GM21825 (cell line): ENCODE measurements at regions not wholly inside any gene's neighbourhood (a gene's known extent, or its start where the extent isn't known, plus 50 kb on each side); places are given as distances from the start of the nearest gene placed in this dataset.
"Not testable (repeated sequence)": the region's sequence is repeated elsewhere in the genome, so short reads cannot be mapped to it uniquely, and the experiment has no call there.

Experiments used
- ATAC-seq: cut with Tn5 transposase; IDR thresholded peaks from one replicate; pipeline ENCODE4 v1.9.1; 2021; ENCODE audit warnings: mild to moderate bottlenecking, moderate library complexity; ENCODE audit not compliant: unreplicated experiment

DNA sequence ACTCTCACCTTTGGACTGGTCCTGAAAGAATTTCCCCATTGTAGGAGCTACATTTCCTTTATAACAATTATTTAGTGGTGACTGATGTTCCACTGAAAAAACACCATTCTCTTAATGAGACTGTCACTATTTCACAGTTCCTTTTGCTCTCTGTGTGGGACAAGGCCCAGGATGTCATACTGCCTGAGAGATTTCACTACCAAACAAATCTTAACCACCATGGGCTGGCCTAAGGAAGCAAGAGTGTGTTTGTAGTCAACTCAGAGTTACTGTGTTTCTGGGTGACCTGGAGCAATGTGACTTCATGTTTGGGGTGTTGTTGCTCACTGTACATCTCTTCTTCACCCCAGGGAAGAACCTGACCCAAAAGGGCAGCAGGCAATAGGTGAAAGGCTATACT lies 50.1 kb upstream of the ZNF608 start:
- ATAC-seq = peak; percentile 53

DNA sequence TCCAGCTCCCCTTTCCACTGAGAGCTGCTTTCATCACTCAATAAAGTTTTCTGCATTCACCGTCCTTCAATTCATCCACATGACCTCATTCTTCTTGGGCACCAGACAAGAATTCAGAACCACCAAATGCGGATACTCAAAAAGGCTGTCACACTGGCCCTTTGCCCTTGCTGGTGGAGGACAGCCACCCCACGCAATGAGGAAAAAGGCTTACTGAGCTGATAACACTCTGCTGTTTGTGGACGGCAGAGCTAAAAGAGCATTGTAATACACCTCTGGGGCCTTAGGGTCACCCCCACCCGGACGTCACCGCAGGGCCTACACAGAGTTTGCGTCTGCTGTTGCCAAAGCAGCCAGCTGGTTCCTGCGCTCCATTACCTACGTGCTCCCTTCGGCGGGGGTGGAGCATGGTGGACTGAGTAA lies 51.2 kb upstream of the ZNF608 start:
- ATAC-seq = no peak

DNA sequence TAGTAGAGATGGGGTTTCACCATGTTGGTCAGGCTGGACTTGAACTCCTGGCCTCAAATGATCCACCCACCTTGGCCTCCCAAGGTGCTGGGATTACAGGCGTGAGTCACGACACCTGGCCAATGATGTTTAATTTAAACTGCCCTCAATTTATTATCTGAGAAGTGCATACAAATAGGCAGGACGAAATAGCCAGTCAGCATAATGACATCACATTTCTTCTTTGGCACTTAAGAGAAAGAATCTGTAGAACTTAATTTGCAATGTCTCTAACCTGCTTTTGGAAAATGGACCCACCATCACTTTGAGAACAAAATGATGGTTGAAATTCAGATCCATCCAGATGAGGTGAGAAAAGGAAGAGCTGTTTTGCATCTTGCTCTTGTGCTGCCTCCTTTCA lies 52.5 kb upstream of the ZNF608 start:
- ATAC-seq = no peak

DNA sequence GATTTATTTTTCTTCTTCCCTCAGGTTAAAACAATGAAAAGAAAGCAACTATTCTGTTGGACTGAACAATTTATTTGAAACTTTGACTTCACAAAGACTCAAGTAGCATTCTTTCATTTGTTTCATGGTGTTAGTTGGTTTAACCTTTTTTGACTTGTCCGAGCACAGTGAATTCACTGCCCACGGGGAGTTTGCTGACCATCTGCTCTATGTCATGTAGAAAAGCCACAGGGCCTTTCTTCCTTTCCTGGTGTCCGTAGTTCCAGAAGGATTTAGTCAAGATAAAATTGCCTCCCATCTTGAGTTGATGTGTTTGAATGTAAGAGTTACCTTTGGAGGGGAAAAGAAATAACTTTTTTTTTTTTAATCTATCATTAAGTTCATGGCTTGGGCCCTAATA lies 55.1 kb upstream of the ZNF608 start:
- no peak for ATAC-seq

DNA sequence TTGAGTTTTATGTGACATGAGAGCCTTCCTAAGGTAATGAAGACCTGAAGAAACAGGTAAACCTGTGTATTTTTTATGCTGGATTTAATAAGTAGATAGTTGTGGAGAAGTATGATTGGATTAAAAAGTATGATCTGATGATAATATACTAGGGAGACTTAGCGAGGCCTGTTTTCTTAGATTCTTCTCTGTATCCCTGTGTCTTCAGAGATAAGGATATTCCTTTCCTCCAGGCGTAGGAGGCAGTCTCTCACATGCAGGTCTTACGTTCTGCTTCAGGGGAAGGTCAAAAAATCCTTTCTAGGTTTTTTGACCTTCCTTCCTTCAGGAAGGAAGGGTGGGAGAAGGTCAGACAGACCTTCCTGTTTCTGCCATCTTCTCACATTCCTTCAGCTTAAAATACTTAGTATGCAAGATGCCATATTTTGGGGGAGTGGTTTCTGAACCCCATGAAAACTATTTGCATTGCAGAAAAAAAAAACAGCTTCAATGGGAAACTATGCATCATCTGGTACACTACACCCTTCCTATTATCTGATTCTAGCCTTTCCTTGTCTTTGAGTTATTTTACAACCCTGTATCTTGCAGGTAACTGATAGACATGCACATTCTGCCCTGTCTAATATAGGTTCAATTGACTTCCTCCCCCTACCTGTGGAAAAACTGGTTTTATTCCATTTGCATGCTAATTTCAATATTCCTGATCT lies 57.3 kb upstream of the ZNF608 start:
- ATAC-seq = no peak

DNA sequence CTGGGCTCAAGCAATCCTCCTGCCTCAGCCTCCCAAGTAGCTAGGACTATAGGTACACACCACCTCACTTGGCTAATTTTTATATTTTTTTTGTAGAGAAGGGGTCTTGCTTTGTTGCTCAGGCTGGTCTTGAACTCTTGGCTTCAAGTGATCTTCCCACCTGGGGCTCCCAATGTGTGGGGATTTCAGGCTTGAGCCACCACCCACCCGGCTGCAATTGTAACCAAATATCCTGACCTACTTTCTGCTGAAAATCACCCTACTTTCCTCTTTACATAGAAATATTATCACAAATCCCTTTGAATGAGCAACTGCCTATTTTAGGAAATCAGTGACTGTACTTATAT lies 59.6 kb upstream of the ZNF608 start:
- no peak for ATAC-seq

DNA sequence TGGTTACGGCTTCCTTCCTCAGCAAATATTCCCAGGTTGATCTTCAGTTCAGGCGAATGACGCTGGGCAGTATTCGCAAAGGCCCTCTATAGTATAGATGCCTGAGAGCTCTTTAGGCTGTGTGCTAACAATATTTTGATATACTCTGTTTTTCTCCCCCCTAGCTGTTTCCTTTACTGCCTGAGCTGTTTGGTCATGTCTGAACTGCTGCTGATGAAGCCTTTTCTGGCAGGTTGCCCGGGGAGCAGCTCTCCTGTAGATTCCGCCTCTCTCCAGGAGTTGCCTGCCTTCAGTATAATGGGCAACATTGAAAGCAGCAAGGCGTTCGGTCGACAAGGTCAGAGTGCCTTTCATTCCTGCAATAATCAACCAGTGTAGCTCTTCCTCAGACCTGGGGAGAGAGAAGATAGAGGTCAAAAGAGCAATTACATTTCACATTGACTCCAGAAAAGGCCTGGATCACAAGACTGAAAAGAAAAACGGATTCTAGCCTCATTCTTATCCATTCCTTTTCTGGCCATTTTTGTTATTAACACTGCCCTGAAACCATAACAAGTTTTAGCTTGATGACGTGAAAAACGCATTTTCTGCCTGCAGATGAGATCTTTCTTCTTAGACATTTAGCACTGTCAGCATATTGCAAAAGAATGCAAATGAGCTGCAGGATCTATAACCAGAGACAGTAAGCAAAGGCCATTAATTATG lies 60.1 kb upstream of the ZNF608 start:
- ATAC-seq = no peak

DNA sequence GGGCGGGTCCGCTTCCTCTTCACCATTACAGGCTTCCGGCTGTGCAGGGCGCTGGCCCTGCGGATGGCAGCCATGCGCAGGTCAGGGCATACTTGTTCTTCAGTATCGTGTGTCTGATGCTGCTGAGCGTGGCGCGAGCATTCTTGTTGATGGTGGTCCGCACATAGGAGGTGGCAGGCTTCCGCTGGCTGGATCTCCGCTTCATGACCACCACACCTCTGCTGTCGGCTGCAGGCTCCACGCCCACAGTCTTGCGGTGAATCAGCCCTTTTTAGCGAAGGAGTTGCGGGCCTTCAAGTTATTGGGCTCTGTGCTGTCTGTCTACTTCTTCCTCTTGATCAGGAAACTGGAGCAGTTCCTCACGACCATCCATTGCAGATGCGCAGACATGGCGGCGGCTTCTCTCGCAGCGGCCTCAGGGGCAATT lies 62.4 kb upstream of the ZNF608 start:
- ATAC-seq = no peak

DNA sequence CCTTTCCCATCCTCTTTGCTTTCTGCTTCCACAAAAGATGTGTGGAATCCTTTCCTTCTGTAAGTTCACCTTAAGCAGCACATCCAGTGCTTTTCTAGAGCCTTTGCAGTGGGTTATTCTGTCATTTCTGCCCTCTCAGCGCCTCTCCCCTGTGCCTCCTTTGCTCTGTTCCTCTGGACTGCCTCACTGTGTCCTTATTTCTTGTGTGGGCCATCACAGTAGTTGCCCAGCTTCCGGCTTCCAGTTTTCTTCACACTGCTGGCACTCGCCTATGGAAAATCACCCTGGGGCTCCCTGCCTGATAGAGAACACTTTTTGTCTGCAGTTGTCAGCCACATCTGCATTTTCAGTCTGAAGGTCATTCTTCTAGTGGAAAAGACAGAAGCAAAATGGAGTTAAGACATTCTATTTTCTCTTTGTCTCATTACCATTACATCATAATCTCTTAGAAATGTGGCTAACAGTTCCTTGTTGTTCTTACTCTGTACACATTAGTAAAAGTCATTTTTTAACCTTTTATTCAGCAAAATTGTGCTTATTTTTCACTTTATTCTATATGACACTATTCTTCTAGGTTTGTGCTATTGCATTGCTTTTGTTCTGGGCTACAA lies 64.1 kb upstream of the ZNF608 start:
- ATAC-seq = no peak

DNA sequence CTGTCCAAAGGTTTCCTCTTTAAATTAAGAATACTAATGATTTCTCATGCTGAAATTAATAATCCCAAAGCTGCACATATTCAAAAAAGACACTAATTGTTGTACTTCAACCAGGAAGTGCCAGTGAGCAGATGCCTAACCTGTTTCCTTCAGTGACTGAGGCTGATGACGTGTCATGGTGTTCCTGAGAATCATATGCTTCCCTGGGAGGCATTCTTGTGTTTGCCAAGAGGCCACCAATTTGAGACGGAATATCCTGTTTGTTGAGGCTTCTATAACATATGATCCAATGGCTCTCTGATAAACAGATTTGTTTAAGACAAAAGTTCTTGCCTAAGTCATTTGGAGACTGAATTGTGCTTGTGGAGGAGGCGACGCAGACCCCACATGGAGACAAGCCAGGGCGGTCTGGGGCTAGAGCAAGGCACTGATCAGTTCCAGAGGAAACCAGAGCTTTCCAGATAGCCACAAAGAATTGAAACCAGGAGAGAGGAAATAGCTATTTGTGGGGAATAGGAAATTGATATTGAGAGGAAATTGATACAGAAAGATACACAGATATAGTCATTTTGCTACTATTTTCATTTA lies 66.4 kb upstream of the ZNF608 start:
- ATAC-seq = no peak

DNA sequence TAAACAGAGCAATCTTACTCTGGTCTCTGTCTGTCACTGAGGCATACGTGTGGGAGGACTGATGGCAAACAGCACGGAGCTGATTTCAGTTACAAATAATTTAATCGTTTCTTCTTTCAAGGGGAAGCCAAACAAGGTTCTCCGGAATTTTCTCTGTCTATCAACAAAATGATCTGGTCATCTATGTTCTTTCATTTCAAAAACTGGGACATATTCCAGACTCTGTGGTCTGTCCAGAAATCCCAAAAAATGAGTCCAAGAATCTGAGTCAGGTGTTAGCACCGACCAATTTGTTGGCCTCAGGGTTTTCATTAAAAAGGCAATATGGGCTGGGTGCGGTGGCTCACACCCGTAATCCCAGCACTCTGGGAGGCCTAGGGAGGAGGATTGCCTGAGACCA lies 69.9 kb upstream of the ZNF608 start:
- ATAC-seq = no peak

DNA sequence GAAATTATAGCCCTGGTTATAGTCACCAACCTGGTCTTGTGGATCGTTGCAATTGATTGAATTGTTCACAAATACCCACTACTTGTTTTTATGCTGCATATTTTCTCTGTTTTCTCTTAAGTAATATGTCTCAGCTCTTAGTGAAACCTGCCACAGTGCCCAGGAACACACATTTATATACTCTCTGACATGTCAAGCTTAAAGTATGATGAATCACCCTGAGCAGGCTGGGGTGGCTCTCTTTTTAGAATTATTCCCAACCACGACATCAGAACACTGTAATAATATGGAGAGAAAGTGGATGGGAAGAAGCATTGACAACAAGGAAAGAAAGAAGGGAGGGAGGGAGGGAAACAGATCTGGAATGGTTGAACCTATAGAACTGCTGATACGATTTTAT lies 72.8 kb upstream of the ZNF608 start:
- no peak for ATAC-seq

DNA sequence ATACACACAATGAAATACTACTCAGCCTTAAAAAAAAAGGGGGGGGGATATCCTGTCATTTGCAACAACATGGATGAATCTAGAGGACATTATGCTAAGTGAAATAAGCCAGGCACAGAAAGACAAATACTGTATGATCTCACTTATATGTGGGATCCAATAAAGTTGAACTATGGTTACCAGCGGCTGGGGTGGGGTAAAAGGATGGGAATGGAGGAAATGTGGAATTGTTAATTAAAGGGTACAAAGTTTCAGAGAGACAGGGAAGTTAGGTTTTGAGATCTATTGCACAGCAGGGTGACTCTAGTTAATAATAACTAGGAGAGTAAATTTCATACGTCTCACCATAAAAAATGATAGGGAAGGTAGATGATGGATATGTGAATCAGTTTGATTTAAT lies 76.2 kb upstream of the ZNF608 start:
- no peak for ATAC-seq

DNA sequence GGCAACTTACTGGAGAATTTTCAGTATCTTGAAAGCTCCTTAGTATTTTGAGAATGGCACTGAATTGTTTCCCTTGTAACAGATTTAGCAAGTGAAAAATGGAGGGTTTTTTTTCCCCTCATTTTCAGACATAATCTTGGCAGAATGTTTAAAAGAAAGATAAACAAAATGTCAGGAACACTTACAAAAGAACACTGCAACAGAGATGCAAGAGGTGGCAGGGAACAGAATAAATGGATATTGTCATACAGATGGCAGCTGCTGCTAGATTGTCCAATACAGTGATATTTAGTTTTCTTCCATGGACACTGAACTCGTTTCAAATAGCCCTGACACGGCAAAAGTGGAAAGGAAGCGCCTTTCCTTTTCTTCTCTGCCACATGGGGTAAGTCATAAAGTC lies 76.9 kb upstream of the ZNF608 start:
- ATAC-seq = no peak

DNA sequence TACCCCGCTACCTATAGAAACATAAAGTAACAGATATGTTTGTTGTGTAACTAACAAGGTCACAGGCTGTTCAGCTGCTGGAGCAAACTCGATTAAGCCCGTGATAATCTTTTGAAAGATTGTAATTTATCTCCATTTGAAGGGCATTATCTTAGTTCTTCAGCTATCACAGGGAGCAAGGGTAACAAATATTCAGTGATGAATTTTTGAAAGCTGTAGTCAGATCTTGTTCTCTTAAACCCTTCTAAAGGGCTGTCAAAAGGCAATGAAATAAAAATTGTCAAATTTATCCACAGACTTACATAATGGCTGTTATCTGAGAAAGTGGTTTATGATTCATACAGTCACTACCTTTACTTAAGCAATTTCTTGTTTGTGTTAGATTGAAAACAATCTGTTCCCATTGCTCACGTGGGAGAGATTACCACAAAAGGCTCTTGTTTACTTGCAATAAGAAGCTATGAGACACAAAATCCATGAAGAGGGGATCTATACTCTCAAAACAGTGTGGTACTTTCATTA lies 78.3 kb upstream of the ZNF608 start:
- ATAC-seq = no peak

DNA sequence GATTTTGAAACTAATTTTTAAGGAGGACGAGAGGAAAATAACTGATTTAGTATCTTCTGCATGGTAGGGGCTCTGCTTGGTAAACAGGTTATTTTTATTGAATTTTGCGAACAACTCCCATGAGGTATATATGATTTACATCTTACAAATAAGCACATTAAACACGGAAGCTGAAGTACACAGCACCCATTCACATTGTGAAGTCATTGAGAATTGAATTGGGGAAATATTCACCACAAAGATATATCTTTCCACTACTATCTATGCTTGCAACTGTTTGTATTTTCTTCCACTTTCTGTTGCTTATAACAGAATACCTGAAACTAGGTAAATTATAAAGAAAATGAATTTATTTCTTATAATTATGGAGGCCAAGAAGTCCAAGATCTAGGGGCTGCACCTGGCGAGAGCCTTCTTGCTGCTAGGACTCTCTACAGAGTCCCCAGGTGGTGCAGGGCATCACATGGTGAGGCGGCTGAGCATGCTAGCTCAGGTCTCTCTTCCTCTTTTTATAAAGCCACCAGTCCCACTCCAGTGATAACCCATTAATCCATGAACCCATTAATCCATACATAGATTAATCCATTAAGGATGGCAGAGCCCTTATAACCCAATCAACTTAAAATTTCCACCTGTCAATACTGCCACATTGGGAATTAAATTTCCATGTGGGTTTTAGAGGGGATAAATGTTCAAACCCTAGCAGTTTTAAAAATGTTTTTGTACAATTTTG lies 79.0 kb upstream of the ZNF608 start:
- ATAC-seq = peak; percentile 90

DNA sequence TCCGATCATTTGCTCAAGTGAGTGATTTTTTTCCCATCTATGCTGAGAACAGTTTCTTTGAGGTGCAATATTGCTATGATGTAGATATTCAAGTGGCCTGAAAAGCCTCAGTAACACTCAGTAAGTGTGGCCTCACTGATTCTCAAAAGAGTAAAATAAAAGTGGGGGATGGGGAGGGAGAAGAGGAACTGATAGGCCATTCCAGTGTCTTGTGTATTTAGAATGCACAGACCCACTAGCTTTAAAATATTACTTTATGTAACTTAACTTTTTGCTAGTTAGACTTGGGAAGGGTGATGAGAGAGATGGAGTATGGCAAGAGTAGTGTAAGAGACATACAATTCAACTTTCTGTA lies 79.5 kb upstream of the ZNF608 start:
- no peak for ATAC-seq

DNA sequence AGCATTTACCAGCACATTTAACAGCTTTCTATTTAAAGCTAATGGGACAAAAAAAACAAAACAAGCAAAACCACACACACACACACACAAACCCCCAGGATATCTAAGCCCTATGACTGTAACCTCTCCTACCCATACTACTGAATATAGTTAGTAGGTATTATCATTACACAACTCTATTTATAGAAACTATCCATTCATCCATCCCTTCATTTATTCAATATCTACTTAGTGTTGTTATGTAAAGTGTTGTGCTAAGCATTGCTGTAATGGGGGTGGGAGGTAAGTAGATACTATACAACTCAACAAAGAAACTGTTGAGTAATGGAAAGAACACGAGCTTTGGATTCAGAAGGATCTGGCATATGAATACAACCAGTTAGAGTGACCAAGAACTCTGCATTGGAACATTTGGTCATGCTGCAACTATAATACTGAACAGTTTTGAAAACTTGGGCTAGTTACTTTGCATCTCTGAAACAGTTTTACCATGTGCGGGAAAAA lies 82.3 kb upstream of the ZNF608 start:
- ATAC-seq = no peak

DNA sequence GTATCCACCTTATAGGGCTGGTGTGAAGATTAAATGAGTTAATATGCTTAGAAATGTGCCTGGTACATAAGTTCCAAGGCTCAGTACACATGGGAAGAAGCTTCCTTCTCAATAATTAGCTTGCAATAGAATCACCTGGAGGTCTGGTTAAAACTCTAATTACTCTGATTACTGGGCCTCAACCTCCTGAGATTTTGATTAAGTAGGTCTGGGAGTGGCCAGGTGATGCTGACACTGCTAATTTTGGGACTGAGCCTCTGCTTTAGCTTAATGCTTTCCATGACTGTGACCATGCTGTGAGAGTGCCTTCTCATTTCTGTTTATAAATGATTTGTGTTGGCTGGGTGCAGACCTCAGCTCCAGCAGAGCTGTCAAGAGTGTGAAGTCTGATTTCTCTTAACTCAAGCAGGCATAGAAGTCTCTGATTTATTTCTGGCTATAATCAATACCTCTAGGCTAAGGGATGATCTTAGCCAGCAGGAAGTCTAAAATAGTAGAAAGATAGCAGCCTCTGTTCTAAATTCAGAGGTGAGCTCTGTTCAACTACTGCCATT lies 85.3 kb upstream of the ZNF608 start:
- ATAC-seq = no peak

DNA sequence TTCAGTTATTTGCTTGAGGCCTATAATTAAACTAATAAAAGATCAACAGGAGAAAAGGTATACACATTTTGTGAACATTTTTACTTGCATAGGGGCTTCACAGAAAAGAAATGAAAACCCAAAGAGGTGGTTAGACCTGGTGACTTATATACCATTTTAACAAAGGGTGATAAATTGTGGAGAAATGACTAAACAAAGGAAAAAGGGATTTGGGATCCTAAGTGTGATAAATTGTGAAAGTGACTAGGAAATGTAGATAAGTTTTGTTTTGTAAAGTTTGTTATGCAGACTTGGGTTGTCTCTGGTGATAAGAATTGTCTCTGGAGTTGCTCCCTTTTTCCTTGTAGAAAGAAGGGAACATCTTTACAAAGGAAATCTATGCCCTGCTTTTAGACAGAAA lies 86.1 kb upstream of the ZNF608 start:
- no peak for ATAC-seq

DNA sequence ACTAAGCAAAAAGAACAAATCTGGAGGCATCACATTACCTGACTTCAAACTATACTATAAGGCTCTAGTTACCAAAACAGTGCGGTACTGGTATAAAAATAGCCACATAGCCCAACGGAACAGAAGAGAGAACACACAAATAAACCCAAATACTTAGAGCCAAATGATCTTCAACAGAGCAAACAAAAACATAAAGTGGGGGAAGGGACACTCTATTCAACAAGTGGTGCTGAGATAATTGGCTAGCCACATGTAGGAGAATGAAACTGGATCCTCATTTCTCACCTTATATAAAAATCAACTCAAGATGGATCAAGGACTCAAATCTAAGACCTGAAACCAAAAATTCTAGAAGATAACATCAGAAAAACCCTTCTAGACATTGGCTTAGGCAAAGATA lies 89.9 kb upstream of the ZNF608 start:
- ATAC-seq = not testable (repeated sequence)
